Neuronal stem cell (in vitro differentiated cells): ENCODE measurements at regions not wholly inside any gene's neighbourhood (a gene's known extent, or its start where the extent isn't known, plus 50 kb on each side); places are given as distances from the start of the nearest gene placed in this dataset.

Experiments used
- DNase-seq: peaks from one replicate; pipeline ENCODE4 v3.0.0-alpha.2; 2013; ENCODE audit warnings: low spot score
- H2AFZ ChIP-seq: one replicate; pipeline ENCODE4 v1.6.1; 2013; ENCODE audit warnings: mild to moderate bottlenecking, low read length, inconsistent platforms
- H2AK5ac ChIP-seq: 2 replicates; pipeline ENCODE4 v1.6.1; 2013; ENCODE audit warnings: low read depth, mild to moderate bottlenecking, inconsistent platforms, low read length, moderate library complexity, mixed read lengths
- H2BK120ac ChIP-seq: 2 replicates; pipeline ENCODE4 v1.6.1; 2013; ENCODE audit warnings: low read depth, mild to moderate bottlenecking, inconsistent platforms, low read length, moderate library complexity, mixed read lengths
- H2BK12ac ChIP-seq: one replicate; pipeline ENCODE4 v1.6.1; 2013; ENCODE audit warnings: low read length, inconsistent platforms
- H2BK15ac ChIP-seq: 2 replicates; pipeline ENCODE4 v1.6.1; 2013; ENCODE audit warnings: mild to moderate bottlenecking, low read length, inconsistent platforms, mixed read lengths
- H2BK5ac ChIP-seq: one replicate; pipeline ENCODE4 v1.6.1; 2013; ENCODE audit warnings: inconsistent platforms, mild to moderate bottlenecking, low read length, moderate library complexity
- H3K14ac ChIP-seq: one replicate; pipeline ENCODE4 v1.6.1; 2013; ENCODE audit warnings: low read length, inconsistent platforms
- H3K18ac ChIP-seq: 2 replicates; pipeline ENCODE4 v1.6.1; 2013; ENCODE audit warnings: low read length, inconsistent platforms
- H3K23ac ChIP-seq: 2 replicates; pipeline ENCODE4 v1.6.1; 2013; ENCODE audit warnings: low read depth, mild to moderate bottlenecking, mixed read lengths, low read length, inconsistent platforms; ENCODE audit not compliant: poor library complexity
- H3K27ac ChIP-seq: replicated peaks from 3 replicates; pipeline ENCODE4 v1.5.1; 2013; ENCODE audit warnings: low read length, inconsistent platforms
- H3K27me3 ChIP-seq, 3 experiments: 2 replicates each; pipeline ENCODE4 v1.6.1; 2013; ENCODE audit warnings: low read length in 3 of 3, mild to moderate bottlenecking in 2 of 3, inconsistent platforms in 1 of 3, low read depth in 1 of 3, mixed read lengths in 1 of 3, moderate library complexity in 1 of 3; ENCODE audit not compliant: control insufficient read depth in 3 of 3, insufficient read depth in 3 of 3
- H3K36me3 ChIP-seq, 2 donors: replicated peaks in 1 of 2; 2 replicates each; pipeline ENCODE4 v1.6.1; 2013; ENCODE audit warnings: low read length in 2 of 2; ENCODE audit not compliant: control insufficient read depth in 2 of 2, insufficient read depth in 2 of 2
- H3K4ac ChIP-seq: 2 replicates; pipeline ENCODE4 v1.6.1; 2013; ENCODE audit warnings: inconsistent platforms, mild to moderate bottlenecking, low read length, moderate library complexity
- H3K4me1 ChIP-seq, 2 donors: 1 replicate in 1 of 2; 2 replicates in 1 of 2; pipeline ENCODE4 v1.6.1; 2013; ENCODE audit warnings: low read length in 2 of 2, low read depth in 1 of 2; ENCODE audit not compliant: control insufficient read depth in 2 of 2, insufficient read depth in 1 of 2
- H3K4me2 ChIP-seq: one replicate; pipeline ENCODE4 v1.6.1; 2013; ENCODE audit warnings: mild to moderate bottlenecking, low read length, inconsistent platforms; ENCODE audit not compliant: insufficient read depth, poor library complexity, severe bottlenecking
- H3K4me3 ChIP-seq, 2 donors: 2 replicates each; pipeline ENCODE4 v1.5.1; 2013; ENCODE audit warnings: low read length in 2 of 2, mild to moderate bottlenecking in 2 of 2, inconsistent platforms in 1 of 2, moderate library complexity in 1 of 2
- H3K79me1 ChIP-seq: one replicate; pipeline ENCODE4 v1.6.1; 2013; ENCODE audit warnings: low read depth, mild to moderate bottlenecking, inconsistent platforms, low read length, moderate library complexity
- H3K9ac ChIP-seq: one replicate; pipeline ENCODE4 v1.6.1; 2013; ENCODE audit warnings: mild to moderate bottlenecking, low read depth, low read length, inconsistent platforms; ENCODE audit not compliant: poor library complexity
- H3K9me3 ChIP-seq, 2 donors: replicated peaks in 1 of 2; 2 replicates each; pipeline versions ENCODE3 to v1.6.1; 2013; ENCODE audit warnings: low read length in 2 of 2, mild to moderate bottlenecking in 2 of 2, inconsistent platforms in 1 of 2, low read depth in 1 of 2, mixed read lengths in 1 of 2, moderate library complexity in 1 of 2; ENCODE audit not compliant: control insufficient read depth in 2 of 2, insufficient read depth in 1 of 2
- H4K8ac ChIP-seq: one replicate; pipeline ENCODE4 v1.6.1; 2013; ENCODE audit warnings: low read depth, mild to moderate bottlenecking, inconsistent platforms, low read length, moderate library complexity
- H4K91ac ChIP-seq: one replicate; pipeline ENCODE4 v1.6.1; 2013; ENCODE audit warnings: low read length, low read depth, mild to moderate bottlenecking, inconsistent platforms; ENCODE audit not compliant: poor library complexity
- WGBS, 2 donors: extraction: QIAGEN DNeasy Blood & Tissue Kit; methylation state at CpG; one replicate each; pipeline ENCODE4 v1.1.7; 2013; ENCODE audit warnings: missing lambda C conversion rate in 2 of 2, mixed read lengths in 1 of 2; ENCODE audit not compliant: insufficient read length in 2 of 2, insufficient replicate concordance in 1 of 2; ENCODE audit errors: extremely low coverage in 2 of 2; 5-methylcytosine and 5-hydroxymethylcytosine counted together

DNA sequence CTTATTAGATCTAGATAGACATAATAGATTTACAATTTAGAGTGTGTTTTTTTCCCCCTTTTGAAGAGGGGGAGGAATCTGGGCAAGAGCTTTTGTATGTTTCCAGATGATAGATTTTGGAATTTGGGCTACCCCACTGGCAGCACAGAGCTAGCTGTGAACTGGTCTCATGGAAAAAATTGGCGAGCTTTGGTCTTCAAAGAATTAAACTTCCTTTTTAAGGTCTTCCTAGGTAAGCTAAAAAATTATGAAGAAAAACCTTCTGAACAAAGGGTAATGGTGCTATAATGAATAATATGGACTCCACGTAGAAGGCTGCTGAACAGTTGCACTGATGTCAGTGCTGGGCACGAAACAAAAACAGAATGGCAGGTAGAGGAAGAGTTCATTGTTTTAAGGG lies 109.3 kb downstream of the ZIC5 start:
- Histone ChIP-seq H3K36me3 (peaks cover 0 to 2% of the 10 kb centered on the region in 2 donors), H2BK120ac (no peak overlapping the region), H2AK5ac (no peak overlapping the region), H3K27ac (peak overlapping the region; percentile 29), H2BK5ac (no peak overlapping the region), H3K23ac (no peak overlapping the region), H3K79me1 (no peaks in the 10 kb centered on the region), H2BK15ac (no peak overlapping the region), H3K4me2 (no peak overlapping the region), H3K4ac (no peak overlapping the region), H4K8ac (no peak overlapping the region), H3K9ac (no peak overlapping the region), H3K4me3 (no peak overlapping the region), H3K18ac (no peak overlapping the region), H2AFZ (no peak overlapping the region), H3K9me3 (no peaks in the 10 kb centered on the region), H3K27me3 (no peaks in the 10 kb centered on the region), H3K14ac (no peak overlapping the region), H4K91ac (no peak overlapping the region), H2BK12ac (no peak overlapping the region), H3K4me1 (peaks cover 26% of the 10 kb centered on the region in 2 donors)
- WGBS, 2 donors = no CpG with 5 or more reads among the region's 3 CpGs
- no peak for DNase-seq

DNA sequence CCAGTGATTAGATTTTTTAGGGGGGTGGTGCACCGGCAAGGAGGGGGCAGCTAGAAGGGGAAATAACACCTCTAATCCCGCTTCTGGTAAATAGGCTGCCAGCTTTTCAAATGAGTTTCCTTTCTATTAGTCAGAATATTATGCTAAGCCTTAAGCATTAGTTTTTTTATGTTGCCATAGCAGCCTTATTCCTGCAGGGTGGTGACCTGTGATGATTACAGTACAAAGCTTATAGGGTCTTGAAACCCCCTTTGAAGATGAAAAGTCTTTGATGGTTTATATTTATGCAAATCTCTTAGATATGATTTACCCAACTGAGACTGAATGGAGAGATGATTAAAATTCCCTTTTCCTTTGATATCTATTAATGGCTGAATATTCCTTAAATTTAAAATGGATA lies 109.8 kb downstream of the ZIC5 start:
- H3K79me1 ChIP-seq = no peaks in the 10 kb centered on the region
- H3K4me3 ChIP-seq = no peak overlapping the region
- peaks cover 26% of the 10 kb centered on the region in 2 donors for H3K4me1 ChIP-seq
- H3K9me3 ChIP-seq = no peaks in the 10 kb centered on the region
- H3K4ac ChIP-seq = no peak overlapping the region
- no peak overlapping the region for H2BK12ac ChIP-seq
- no peak overlapping the region for H3K18ac ChIP-seq
- no peak overlapping the region for H2BK120ac ChIP-seq
- H4K91ac ChIP-seq = no peak overlapping the region
- no peak overlapping the region for H3K4me2 ChIP-seq
- H3K23ac ChIP-seq = no peak overlapping the region
- H3K14ac ChIP-seq = no peak overlapping the region
- no peak overlapping the region for H2AK5ac ChIP-seq
- WGBS, 2 donors = no CpG with 5 or more reads among the region's 2 CpGs
- H3K9ac ChIP-seq = no peak overlapping the region
- peak overlapping the region; percentile 65 for H3K27ac ChIP-seq
- no peak overlapping the region for H2BK15ac ChIP-seq
- no peak overlapping the region for H2BK5ac ChIP-seq
- no peak for DNase-seq
- no peaks in the 10 kb centered on the region for H3K27me3 ChIP-seq
- peaks cover 0 to 2% of the 10 kb centered on the region in 2 donors for H3K36me3 ChIP-seq
- H4K8ac ChIP-seq = no peak overlapping the region
- no peak overlapping the region for H2AFZ ChIP-seq

DNA sequence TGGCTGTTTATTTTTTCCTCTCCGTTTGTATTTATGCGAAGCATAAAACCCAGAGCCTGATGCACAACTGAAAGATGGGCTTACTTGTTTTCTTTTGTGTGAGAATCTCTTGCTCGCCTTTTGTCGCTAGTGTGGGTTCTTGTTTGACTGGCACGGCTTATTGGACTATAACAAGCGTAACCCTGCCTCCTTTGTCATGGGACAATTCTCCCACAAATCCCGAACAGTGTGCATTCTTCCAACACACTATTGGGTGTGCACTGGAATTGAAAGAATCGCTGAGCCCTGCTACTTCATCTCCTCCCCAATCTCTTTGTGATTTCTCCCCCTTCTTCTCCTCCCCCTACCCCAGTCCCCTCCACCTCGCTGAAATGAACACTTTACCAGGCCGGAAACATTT lies 110.8 kb downstream of the ZIC5 start:
- H3K9me3 ChIP-seq = no peaks in the 10 kb centered on the region
- no peak overlapping the region for H4K91ac ChIP-seq
- no peak overlapping the region for H3K4ac ChIP-seq
- H3K36me3 ChIP-seq = no peaks in the 10 kb centered on the region
- DNase-seq = peak; percentile 84
- H3K4me3 ChIP-seq = no peak overlapping the region
- no peak overlapping the region for H2BK120ac ChIP-seq
- no peak overlapping the region for H2AFZ ChIP-seq
- H3K79me1 ChIP-seq = no peaks in the 10 kb centered on the region
- no peak overlapping the region for H3K4me2 ChIP-seq
- H3K9ac ChIP-seq = no peak overlapping the region
- H3K4me1 ChIP-seq = peaks cover 26% of the 10 kb centered on the region in 2 donors
- H4K8ac ChIP-seq = no peak overlapping the region
- H3K27me3 ChIP-seq = no peaks in the 10 kb centered on the region
- H3K27ac ChIP-seq = peak overlapping the region; percentile 90
- H2BK15ac ChIP-seq = no peak overlapping the region
- no peak overlapping the region for H2AK5ac ChIP-seq
- H2BK12ac ChIP-seq = no peak overlapping the region
- no peak overlapping the region for H3K18ac ChIP-seq
- H3K23ac ChIP-seq = no peak overlapping the region
- WGBS, 2 donors = no CpG with 5 or more reads among the region's 10 CpGs
- no peak overlapping the region for H3K14ac ChIP-seq
- H2BK5ac ChIP-seq = no peak overlapping the region

DNA sequence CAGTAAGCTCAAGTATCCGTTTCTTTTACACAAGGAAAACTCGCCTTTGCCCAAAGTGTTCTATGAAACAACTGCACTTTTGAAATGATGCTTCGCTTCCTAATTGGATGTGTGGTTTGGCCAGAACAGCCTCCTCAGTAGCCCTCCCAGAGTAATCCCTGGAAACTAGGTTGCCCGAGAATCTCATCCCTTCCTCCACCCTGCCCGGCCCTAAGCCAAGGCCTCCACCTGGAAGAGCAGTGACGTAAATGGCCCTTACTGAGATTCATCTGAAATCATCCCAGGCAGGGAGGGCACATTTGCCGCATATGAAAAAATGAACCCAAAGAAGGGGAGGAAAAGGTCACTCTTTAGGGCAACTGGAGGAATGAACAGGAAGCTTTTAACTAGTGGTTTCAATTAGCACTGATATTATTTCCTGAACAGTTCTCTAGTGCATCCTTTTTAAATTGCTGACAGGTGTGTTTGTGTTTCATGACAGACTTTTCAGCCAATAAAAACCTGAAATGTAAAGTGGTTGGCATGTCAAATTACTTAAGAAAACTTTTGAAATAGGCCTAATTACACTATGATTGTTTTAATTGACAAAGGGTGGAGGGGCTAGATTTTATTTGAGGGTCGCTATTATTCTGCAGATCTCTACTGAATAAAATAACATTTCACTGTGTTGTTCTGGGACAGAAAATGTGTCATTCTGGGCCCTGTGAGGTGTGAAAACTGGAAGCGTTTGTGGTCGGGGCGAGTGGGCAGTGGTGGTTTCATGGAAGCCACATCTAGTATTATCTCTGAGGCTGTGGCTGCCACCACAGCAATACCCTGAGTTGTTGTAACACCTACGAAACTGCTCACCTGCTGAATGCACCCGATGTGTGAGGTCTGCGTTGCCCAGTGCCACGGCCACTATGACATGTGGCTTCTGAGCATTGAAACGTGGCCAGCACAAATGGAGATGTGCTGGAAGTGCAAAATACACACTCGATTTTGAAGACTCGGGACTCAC lies 112.1 kb downstream of the ZIC5 start:
- Histone ChIP-seq H2BK15ac (no peak overlapping the region), H4K8ac (no peak overlapping the region), H3K27me3 (no peaks in the 10 kb centered on the region), H3K4me2 (no peak overlapping the region), H3K4me1 (peaks cover 20 to 23% of the 10 kb centered on the region in 2 donors), H3K14ac (peak overlapping the region; percentile 78), H4K91ac (peak overlapping the region; percentile 67), H3K9ac (no peak overlapping the region), H3K4me3 (no peak overlapping the region), H3K79me1 (no peaks in the 10 kb centered on the region), H3K4ac (peak overlapping the region; percentile 68), H3K9me3 (no peaks in the 10 kb centered on the region), H3K23ac (no peak overlapping the region), H3K27ac (peak overlapping the region; percentile 48), H2AFZ (no peak overlapping the region), H3K36me3 (no peaks in the 10 kb centered on the region), H2BK12ac (peak overlapping the region; percentile 91), H2AK5ac (peak overlapping the region; percentile 94), H2BK5ac (no peak overlapping the region), H3K18ac (peak overlapping the region; percentile 94), H2BK120ac (no peak overlapping the region)
- DNase-seq = no peak
- no CpG with 5 or more reads among the region's 18 CpGs for WGBS, 2 donors
